Ovary (tissue), 3 donors: ENCODE measurements at regions not wholly inside any gene's neighbourhood (a gene's known extent, or its start where the extent isn't known, plus 50 kb on each side); places are given as distances from the start of the nearest gene placed in this dataset.

Source experiments
- EP300 ChIP-seq: sonication (generic); formaldehyde crosslinking; IDR thresholded peaks from one replicate; pipeline ENCODE4 v1.6.1; 2017; ENCODE audit warnings: antibody characterized with exemption
- TF ChIP-seq, protein P1 (sequence below), 3 donors: fragments of 450-650 bp in 2 of 3; fragments of 200-600 bp in 1 of 3; IDR thresholded peaks; one replicate each; pipeline versions ENCODE4 v1.5.1 to v1.8.0; 2016 to 2022; ENCODE audit warnings: antibody characterized with exemption in 3 of 3, mild to moderate bottlenecking in 1 of 3
- donor health status: DM: no; HTN: no; CAD: no.

DNA sequence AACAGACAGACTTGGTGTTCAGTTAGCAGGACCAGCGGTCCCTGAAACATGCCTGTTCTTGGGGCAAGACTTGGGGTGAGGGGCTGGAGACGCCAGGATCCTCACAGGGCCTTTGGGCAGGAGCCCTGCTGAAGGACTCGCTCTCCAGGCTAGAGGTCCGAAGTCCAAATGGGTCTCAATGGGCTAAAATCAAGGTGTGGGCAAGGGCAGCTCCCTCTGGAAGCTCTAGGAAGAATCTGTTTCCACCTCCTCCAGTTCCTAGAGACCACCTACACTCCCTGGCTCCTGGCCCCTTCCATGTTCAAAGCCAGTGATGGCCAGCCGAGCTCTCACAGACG is 111.3 kb downstream of the TUBA3C start:
- TF ChIP-seq, protein P1, sequence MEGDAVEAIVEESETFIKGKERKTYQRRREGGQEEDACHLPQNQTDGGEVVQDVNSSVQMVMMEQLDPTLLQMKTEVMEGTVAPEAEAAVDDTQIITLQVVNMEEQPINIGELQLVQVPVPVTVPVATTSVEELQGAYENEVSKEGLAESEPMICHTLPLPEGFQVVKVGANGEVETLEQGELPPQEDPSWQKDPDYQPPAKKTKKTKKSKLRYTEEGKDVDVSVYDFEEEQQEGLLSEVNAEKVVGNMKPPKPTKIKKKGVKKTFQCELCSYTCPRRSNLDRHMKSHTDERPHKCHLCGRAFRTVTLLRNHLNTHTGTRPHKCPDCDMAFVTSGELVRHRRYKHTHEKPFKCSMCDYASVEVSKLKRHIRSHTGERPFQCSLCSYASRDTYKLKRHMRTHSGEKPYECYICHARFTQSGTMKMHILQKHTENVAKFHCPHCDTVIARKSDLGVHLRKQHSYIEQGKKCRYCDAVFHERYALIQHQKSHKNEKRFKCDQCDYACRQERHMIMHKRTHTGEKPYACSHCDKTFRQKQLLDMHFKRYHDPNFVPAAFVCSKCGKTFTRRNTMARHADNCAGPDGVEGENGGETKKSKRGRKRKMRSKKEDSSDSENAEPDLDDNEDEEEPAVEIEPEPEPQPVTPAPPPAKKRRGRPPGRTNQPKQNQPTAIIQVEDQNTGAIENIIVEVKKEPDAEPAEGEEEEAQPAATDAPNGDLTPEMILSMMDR (IDR thresholded peaks at IDR 0.05) = no peak
- no peak for TF ChIP-seq EP300
